ENCODE measurements at regions not wholly inside any gene's neighbourhood (a gene's known extent, or its start where the extent isn't known, plus 50 kb on each side); places are given as distances from the start of the nearest gene placed in this dataset.

GRCh38 chr1:220983877-220984635, 104.8 kb downstream of the HLX start:
- DNase-seq, result no peak

- peak; percentile 70 for DNase-seq
Observed at GRCh38 chr1:220990427-220991339, 111.4 kb downstream of the HLX start.

GRCh38 chr1:220991506-220991905, 112.3 kb downstream of the HLX start:
- DNase-seq, result no peak

DNA sequence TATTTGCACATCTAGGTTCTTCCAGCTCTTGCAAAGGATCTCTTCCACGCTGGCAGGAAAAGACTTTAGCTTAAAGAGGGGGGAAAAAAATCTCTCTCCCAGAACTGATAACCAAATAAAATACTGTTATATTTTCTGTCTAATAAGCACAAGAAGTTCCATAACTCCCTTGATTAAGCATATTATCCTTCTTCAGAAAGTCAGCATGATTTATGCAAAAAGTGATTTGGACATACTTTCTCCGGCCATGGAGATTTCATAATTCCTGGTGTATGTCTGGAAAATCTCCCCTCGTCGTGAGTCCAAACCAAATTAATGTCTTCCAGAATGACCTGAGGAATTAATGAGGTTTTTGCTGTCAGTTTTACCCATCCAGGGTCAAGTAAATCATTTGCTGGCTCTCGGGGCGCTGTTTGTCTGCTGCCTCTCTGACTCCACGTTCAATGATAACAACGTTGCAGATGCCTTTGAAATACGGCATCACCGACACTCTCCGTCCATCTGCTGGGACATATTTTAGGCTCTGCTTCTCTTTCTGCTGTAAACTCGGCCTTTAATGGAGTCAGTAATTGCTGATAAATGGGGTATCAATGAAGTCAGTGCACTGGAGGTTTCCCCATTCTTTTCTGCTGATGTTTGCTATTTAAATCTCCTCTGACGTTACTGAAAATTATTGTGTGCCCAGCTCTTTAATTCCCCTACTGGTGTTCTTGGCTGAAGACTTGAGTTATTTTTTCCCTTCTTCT, 112.9 kb downstream of the HLX start:
- no peak for DNase-seq

- DNase-seq, result no peak
Observed at GRCh38 chr1:220992705-220993052, 113.4 kb downstream of the HLX start.

DNA sequence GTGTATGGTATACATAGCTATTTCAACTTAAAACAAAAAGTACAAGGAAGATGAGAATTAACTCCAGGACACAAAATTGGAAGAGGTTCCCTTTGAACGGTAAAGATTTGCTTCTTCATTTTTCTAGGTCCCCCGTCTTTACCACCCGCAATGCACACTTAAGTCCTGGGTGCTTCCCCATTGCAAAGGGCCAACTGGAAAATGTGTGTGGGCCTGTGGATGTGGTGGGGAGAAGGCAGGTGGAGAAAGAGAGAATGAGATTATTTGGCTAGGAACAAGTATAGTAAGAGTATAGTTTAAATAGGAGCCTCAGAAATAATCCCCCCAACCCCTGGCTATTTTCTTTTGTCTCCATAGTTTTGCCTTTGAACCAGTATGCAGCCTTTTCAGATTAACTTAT, 115.4 kb downstream of the HLX start:
- DNase-seq, result no peak

DNA sequence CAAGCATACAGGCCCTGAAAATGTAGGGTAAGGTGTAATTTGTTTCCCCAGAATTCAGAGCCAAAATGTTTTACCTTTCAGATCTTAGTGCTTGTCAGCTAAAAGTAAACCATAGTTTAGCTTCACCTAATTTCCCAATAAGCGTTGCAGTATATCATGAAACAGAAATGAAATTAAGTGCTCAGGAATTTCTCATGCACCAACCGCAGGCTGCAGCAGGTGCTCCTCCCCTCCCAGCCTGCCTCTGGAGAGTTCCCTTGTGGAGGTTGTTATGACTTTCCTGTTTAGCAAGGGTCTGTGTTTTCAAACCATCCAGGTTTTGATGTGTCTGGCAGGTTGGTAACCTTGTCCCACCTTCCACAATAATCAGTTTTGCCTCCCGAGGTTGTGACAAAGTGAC, 118.5 kb downstream of the HLX start:
- no peak for DNase-seq

DNA sequence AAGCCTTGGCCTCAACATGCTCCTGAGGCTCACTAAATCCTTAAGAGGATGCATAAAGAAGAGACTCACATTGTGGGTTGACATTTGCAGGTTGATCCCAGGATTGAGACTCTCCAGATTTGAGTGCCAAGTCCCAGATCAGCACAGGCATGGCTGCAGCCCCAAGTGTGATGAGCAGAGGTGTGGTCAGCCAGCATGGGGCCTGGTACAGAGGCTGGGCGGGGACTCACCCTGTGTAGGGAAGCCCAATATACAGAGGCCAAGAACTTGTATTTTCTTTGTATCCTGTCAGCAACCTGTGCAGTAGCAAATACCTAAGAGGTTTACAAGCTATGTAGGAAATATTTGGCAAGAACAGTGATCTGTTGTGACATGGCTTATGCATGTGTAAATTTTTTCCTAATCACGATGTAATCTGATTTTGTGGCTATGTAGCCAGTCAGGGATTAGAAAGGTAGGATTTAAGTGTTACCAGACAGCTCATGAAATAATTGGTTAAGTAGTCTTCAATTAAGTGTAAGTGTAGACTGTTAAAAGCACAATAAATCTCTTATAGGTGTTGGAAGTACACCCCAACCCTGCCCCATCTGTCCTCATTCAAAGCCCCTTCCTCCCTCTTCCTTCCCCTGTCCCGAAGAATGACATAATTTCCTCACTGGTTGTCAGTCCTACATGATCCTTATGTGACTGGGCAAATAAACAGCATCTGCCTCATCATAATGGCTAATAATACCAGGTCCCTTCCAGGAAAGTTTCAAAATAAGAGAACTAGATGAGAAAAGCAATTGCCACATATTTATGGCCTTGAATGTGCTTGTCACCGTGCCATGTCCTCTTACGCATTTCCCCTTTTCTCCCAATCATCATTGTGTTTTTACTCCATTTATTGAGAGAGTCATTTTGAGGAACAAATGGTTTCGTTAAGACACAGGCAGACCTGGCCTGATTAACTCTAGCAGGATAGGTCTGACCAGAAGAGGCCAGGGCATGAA, 120.9 kb downstream of the HLX start:
- peak; percentile 99 for DNase-seq

DNA sequence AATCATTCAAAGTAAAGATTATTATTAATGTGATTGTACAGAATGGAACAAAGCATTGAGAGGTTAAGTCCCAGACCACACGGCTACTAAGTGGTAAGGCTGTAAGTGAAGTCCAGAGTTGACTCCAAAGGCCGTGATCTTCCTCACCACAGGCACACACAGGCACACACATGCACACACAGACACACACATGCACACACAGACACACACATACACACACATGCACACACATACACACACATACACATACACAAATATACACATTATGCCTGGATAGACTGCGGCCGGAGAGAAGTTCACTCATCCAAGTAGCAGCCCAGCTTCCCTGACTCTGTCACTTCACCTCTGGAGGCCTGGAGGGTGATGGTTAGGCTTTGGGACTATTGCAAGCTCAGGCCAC, 121.9 kb downstream of the HLX start:
- DNase-seq, result no peak

DNA sequence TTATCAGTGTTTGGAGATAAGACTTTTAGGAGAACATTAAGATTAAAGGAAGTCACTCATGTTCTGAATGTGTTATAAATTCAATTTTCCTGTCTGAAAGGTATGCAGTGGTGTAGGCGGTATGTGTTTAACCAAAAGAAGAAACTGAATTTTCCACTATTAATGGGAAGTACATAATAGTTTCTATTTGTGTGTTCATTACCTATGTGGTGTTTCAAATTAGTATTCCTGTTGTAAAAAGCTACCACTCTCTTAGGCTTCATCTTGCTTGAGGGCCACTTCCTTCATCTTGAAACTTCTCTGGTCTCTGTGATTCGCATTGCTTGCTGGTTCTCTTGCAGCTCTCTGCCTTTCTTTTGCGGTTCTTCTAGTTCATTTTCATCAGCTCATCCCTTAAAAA, 123.4 kb downstream of the HLX start:
- no peak for DNase-seq

GRCh38 chr1:221011145-221011544, 131.9 kb downstream of the HLX start:
- DNase-seq, result no peak

GRCh38 chr1:221012120-221012519, 132.9 kb downstream of the HLX start:
- DNase-seq, result no peak

- DNase-seq, result peak; percentile 46
Observed at GRCh38 chr1:221013691-221014660, 134.7 kb downstream of the HLX start.

- DNase-seq, result no peak
Observed at GRCh38 chr1:221015159-221015790, 136.0 kb downstream of the HLX start.

DNA sequence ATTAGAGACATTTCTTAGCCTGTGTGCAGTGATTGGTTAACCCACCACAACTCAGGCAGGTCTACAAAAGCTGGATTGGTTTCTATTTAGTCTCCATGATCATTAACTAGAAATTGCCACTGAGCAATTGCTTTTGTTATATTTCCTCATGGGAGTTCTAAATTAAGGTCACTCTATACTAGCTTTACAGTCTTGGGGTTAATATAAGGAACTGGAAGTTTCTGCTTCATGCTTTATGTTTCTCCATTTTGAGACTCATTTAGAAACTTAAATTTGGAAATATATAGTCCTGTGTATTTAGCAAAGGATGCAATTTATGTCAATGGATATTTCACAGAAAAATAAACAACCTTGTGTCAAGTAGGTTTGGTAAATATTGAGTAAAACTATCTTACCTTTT, 137.5 kb downstream of the HLX start:
- DNase-seq, result peak; percentile 91

DNA sequence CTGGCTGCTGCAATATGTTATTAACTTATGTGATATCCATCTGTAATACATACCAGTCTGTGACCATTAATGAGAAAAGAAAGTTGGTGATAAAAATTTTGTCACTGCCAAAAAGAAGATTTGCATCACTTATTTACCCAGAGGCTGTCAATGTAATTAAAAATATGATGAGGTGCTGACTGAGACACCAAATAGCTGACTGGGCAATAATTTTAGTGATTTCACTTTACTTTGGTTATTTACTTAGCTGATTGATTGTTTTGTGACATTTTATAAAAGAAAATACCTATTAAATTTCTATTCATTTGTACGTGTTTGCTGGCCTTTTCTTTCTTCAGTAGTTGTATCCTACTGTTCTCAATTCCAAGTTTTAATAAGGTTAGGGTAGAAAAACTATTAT, 139.2 kb downstream of the HLX start:
- no peak for DNase-seq

- no peak for DNase-seq
Observed at GRCh38 chr1:221022331-221022730, 143.1 kb downstream of the HLX start.

- peak; percentile 17 for DNase-seq
Observed at GRCh38 chr1:221023482-221023881, 144.2 kb downstream of the HLX start.

DNA sequence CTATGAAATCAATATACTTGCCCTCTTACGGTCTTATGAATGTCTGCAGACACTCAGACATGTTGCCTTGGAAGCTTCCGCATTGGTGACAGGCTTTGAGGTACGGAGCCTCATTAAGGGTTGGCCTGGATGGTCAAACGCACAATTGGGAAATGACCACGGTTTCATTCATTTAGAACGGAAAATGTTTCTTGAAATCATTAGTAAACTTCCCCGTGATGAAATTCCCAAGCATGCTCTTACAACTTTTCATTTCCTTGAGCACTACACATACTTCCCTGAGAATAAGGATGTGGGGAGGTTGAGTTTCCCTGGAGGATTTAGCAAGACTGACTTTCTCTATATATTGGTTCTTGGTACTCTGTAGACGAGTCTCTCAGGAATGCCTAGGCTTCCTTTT, 146.3 kb downstream of the HLX start:
- DNase-seq, result no peak

GRCh38 chr1:221025956-221026355, 146.7 kb downstream of the HLX start:
- no peak for DNase-seq
